ENCODE measurements at regions not wholly inside any gene's neighbourhood (a gene's known extent, or its start where the extent isn't known, plus 50 kb on each side); places are given as distances from the start of the nearest gene placed in this dataset.

DNA sequence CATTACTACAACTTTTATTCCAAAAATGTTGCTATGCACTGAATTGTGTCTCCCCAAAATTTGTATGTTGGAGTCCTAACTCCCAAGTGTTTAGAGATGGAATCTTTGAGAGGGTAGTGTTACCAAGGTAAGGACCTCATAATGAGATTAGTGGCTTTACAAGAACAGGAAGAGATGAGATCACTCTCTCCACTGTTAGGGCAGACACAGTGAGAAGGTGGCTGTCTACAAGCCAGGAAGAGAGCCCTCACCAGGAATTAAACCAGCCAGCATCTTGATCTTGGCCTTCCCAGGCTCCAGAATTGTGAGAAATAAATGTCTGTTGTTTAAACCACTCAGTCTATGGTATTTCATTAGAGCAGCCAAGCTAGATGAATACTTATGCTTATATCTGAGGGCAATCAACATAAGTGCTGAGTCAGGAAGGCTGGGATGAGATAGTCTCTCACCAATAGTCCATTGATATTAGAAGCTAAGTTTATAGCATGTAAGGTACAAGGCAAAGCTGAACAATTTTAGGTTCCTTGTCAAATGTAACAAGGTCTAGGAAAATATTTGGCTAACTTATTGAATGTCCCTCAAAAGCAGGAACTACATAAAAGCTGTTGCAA is 317.6 kb upstream of the REG3G start:
- Mint-ChIP-seq H3K36me3 (ENCODE audit: low read depth, unreplicated experiment) (no peaks in the 10 kb centered on the region), H3K4me1 (ENCODE audit: unreplicated experiment) (no peaks in the 10 kb centered on the region), H3K9me3 (ENCODE audit: unreplicated experiment) (no peaks in the 10 kb centered on the region), H3K27me3 (ENCODE audit: unreplicated experiment) (no peaks in the 10 kb centered on the region), H3K27ac (ENCODE audit: unreplicated experiment) (no peak overlapping the region), H3K4me3 (ENCODE audit: unreplicated experiment) (no peak overlapping the region)
- TF ChIP-seq, protein P1, sequence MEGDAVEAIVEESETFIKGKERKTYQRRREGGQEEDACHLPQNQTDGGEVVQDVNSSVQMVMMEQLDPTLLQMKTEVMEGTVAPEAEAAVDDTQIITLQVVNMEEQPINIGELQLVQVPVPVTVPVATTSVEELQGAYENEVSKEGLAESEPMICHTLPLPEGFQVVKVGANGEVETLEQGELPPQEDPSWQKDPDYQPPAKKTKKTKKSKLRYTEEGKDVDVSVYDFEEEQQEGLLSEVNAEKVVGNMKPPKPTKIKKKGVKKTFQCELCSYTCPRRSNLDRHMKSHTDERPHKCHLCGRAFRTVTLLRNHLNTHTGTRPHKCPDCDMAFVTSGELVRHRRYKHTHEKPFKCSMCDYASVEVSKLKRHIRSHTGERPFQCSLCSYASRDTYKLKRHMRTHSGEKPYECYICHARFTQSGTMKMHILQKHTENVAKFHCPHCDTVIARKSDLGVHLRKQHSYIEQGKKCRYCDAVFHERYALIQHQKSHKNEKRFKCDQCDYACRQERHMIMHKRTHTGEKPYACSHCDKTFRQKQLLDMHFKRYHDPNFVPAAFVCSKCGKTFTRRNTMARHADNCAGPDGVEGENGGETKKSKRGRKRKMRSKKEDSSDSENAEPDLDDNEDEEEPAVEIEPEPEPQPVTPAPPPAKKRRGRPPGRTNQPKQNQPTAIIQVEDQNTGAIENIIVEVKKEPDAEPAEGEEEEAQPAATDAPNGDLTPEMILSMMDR (IDR thresholded peaks at IDR 0.05; ENCODE audit: unreplicated experiment) = no peak
- DNase-seq (ENCODE audit: low spot score) = no peak

DNA sequence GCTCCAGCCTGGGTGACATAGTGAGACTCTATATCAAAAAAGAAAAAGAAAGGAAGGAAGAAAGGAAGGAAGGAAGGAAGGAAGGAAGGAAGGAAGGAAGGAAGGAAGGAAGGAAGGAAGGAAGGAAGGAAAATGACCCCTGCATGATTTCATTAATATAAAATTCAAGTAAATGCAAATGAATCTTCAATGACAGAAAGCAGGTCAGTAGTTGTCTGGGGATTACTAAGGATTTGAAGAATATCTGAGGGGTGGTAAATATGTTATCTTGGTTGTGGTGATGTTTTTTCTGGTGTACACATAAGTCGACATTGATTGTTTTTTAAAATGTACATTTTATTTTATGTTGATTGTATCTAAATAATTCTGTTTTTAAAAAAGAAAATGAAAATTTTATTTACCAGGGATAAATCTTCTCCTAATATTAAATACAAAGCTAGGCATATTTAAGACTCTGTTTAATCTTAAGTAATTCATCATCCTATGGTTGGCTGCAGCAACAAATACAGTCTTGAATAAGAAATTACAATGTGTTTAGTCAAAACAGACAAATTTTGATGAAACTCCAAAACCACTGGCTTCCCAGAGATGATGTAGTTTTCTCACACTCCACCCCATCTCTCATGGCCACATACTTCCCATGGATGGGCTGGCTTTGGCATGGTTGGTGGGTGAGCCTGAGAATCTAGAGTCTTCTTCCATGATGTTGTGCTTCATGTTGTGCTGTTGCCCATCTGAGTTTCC is 314.7 kb upstream of the REG3G start:
- no peak overlapping the region for H3K27ac Mint-ChIP-seq (ENCODE audit: unreplicated experiment)
- no peak for DNase-seq (ENCODE audit: low spot score)
- no peaks in the 10 kb centered on the region for H3K27me3 Mint-ChIP-seq (ENCODE audit: unreplicated experiment)
- H3K9me3 Mint-ChIP-seq (ENCODE audit: unreplicated experiment) = no peaks in the 10 kb centered on the region
- H3K4me3 Mint-ChIP-seq (ENCODE audit: unreplicated experiment) = no peak overlapping the region
- TF ChIP-seq, protein P1 (IDR thresholded peaks at IDR 0.05; ENCODE audit: unreplicated experiment) = no peak
- no peaks in the 10 kb centered on the region for H3K4me1 Mint-ChIP-seq (ENCODE audit: unreplicated experiment)
- no peaks in the 10 kb centered on the region for H3K36me3 Mint-ChIP-seq (ENCODE audit: low read depth, unreplicated experiment)

DNA sequence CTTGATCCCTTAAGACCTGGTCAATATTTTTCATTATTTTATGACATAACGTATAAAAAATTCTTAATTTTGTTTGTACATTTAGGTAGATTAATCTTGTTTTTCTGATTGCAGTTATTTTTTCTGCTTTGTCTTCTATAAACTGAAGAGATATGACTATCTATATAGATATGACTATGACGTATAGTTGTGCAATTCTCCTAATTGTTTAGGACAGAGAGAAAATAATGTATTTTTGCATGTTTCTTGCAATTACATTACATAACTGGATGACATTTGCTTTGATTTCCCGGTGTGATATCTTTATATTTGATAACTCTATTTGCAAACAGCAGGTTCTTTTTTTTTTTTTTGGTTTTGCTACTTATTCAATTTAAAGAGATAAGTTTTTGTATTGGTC is 310.2 kb upstream of the REG3G start:
- no peak overlapping the region for H3K4me3 Mint-ChIP-seq (ENCODE audit: unreplicated experiment)
- H3K27me3 Mint-ChIP-seq (ENCODE audit: unreplicated experiment) = no peaks in the 10 kb centered on the region
- DNase-seq (ENCODE audit: low spot score) = no peak
- H3K36me3 Mint-ChIP-seq (ENCODE audit: low read depth, unreplicated experiment) = no peaks in the 10 kb centered on the region
- H3K9me3 Mint-ChIP-seq (ENCODE audit: unreplicated experiment) = no peaks in the 10 kb centered on the region
- TF ChIP-seq, protein P1 (IDR thresholded peaks at IDR 0.05; ENCODE audit: unreplicated experiment) = no peak
- no peak overlapping the region for H3K27ac Mint-ChIP-seq (ENCODE audit: unreplicated experiment)
- no peaks in the 10 kb centered on the region for H3K4me1 Mint-ChIP-seq (ENCODE audit: unreplicated experiment)

DNA sequence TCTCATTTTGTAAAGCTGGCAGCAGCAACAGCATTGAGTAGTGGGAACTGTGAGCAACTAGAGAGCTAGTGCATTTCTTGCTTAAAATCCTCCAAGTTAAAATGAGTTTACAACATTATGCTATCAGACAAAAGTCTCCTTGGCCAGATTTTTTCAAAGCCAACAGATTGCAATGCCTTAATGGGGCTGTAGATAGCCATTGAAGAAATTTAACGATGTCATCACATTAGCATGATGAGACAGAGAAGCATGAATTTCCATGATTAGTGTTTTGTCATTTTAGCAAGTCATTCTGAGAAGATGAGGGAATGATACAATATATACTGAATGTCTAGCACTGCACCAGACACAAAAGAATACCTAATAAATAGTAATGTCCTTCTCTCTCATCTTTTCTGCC is 307.5 kb upstream of the REG3G start:
- no peaks in the 10 kb centered on the region for H3K36me3 Mint-ChIP-seq (ENCODE audit: low read depth, unreplicated experiment)
- TF ChIP-seq, protein P1 (IDR thresholded peaks at IDR 0.05; ENCODE audit: unreplicated experiment) = no peak
- no peak overlapping the region for H3K27ac Mint-ChIP-seq (ENCODE audit: unreplicated experiment)
- H3K4me3 Mint-ChIP-seq (ENCODE audit: unreplicated experiment) = no peak overlapping the region
- H3K9me3 Mint-ChIP-seq (ENCODE audit: unreplicated experiment) = no peaks in the 10 kb centered on the region
- H3K27me3 Mint-ChIP-seq (ENCODE audit: unreplicated experiment) = no peaks in the 10 kb centered on the region
- DNase-seq (ENCODE audit: low spot score) = no peak
- no peaks in the 10 kb centered on the region for H3K4me1 Mint-ChIP-seq (ENCODE audit: unreplicated experiment)

DNA sequence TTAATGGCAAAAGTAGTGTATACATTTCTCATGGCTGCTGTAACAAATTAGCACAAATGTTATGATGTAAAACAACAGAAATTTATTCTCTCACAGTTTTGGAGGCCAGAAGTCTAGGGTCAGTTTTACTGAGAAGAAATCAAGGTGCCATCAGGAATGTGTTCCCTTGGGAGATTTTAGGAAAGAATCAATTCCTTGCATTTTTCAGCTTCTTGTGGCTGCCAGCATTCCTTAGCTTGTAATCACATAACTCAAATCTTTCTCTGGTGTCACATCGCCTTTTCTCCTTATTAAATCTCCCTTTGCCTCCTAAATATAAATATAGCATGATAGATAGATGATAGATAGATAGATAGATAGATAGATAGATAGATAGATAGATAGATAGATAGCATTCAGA is 307.0 kb upstream of the REG3G start:
- Mint-ChIP-seq H3K9me3 (ENCODE audit: unreplicated experiment) (no peaks in the 10 kb centered on the region), H3K27ac (ENCODE audit: unreplicated experiment) (no peak overlapping the region), H3K27me3 (ENCODE audit: unreplicated experiment) (no peaks in the 10 kb centered on the region), H3K36me3 (ENCODE audit: low read depth, unreplicated experiment) (no peaks in the 10 kb centered on the region), H3K4me1 (ENCODE audit: unreplicated experiment) (no peaks in the 10 kb centered on the region), H3K4me3 (ENCODE audit: unreplicated experiment) (no peak overlapping the region)
- no peak for DNase-seq (ENCODE audit: low spot score)
- TF ChIP-seq, protein P1 (IDR thresholded peaks at IDR 0.05; ENCODE audit: unreplicated experiment) = no peak

All from endothelial cell (in vitro differentiated cells).